T-helper 1 cell treated with Interleukin-12 subunit alpha and Interleukin-12 subunit beta and Interleukin-4 antibody, amounts not matched to agents 30 μg/mL and 1 μg/mL, for 36 hours (primary cell): ENCODE measurements at regions not wholly inside any gene's neighbourhood (a gene's known extent, or its start where the extent isn't known, plus 50 kb on each side); places are given as distances from the start of the nearest gene placed in this dataset.
"Not testable (repeated sequence)": the region's sequence is repeated elsewhere in the genome, so short reads cannot be mapped to it uniquely, and the experiment has no call there.

ENCODE experiments used
- H3K27ac Mint-ChIP-seq: one replicate; pipeline ENCODE4 v1.8.0; 2021; ENCODE audit warnings: mild to moderate bottlenecking, mixed read lengths
- H3K27me3 Mint-ChIP-seq: one replicate; pipeline ENCODE4 v1.8.0; 2021; ENCODE audit warnings: low read depth, mixed read lengths
- H3K36me3 Mint-ChIP-seq: one replicate; pipeline ENCODE4 v1.8.0; 2021; ENCODE audit warnings: low read depth, mixed read lengths
- H3K4me1 Mint-ChIP-seq: one replicate; pipeline ENCODE4 v1.8.0; 2021; ENCODE audit warnings: low read depth, mixed read lengths
- H3K4me3 Mint-ChIP-seq: one replicate; pipeline ENCODE4 v1.8.0; 2021; ENCODE audit warnings: mild to moderate bottlenecking, moderate library complexity, mixed read lengths
- H3K9me3 Mint-ChIP-seq: one replicate; pipeline ENCODE4 v1.8.0; 2021; ENCODE audit warnings: mixed read lengths

DNA sequence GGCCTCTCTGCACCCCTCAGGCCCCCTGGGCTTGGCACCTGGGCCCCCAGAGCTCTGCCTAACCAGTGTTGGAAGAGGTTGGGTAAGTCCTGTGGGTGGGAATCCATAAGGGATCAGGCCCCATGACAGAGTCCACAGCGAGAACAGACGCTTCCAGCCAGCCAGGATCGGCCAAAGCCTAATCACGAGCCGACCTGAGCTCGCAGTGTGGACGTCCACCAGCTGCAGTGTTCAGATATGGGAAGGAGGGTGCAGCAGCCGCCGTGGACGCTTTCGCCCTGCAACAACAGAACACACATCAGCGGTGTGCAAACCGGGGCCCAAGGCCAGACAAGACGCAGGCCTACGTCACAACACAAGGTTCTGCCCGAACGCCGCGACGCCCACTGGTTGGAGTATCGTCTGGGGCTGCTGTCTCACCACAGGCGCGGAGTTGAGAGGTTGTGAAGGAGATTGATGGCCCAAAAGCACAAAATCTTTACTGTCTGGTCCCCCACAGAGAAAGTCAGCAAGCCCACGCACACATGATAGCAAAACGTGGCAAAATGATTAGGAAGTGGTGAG lies 102.1 kb downstream of the FOXL3 start:
- H3K9me3 Mint-ChIP-seq: peaks cover 25% of the 10 kb centered on the region
- H3K4me3 Mint-ChIP-seq: no peak overlapping the region
- no peaks in the 10 kb centered on the region for H3K4me1 Mint-ChIP-seq
- H3K27me3 Mint-ChIP-seq: no peaks in the 10 kb centered on the region
- H3K36me3 Mint-ChIP-seq: no peaks in the 10 kb centered on the region
- no peak overlapping the region for H3K27ac Mint-ChIP-seq

DNA sequence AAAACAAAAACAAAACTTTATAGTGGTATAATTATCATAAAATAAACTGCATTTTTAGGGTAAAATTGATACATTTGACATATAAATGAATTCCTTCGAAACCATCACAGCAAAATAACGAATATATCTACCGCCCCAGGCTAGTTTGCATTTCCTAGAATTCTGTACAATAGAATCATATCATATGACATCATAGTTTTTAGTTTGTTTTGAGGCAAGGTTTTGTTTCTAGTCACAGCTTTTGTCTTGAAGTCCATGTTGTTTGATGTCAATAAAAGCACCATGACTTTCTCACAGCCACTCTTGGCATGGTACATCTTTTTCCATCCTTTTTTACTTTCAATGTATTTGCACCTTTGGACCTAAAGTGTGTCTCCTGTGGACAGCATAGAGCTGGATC lies 102.9 kb downstream of the FOXL3 start:
- no peak overlapping the region for H3K4me3 Mint-ChIP-seq
- no peaks in the 10 kb centered on the region for H3K27me3 Mint-ChIP-seq
- H3K4me1 Mint-ChIP-seq: no peaks in the 10 kb centered on the region
- no peaks in the 10 kb centered on the region for H3K36me3 Mint-ChIP-seq
- peaks cover 31% of the 10 kb centered on the region for H3K9me3 Mint-ChIP-seq
- no peak overlapping the region for H3K27ac Mint-ChIP-seq

DNA sequence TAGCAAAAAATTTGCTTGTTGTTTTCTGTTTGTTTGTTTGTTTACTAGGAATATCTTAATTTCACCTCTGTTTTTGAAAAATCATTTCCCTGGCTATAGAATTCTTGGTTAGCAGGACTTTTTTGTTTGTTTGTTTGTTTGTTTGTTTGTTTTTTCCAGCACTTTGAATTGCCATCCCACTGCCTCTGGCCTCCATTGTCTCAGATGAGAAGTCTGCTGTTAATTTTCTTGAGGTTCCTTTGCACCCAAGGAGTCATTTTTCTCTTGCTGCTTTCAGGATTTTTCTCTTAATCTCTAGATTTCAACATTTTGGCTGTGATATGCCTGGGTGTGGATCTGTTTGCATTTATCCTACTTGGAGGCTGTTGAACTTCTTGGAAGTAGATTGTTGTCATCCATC lies 105.7 kb downstream of the FOXL3 start:
- Mint-ChIP-seq H3K4me1 (no peaks in the 10 kb centered on the region), H3K27ac (no peak overlapping the region), H3K27me3 (peaks cover 4% of the 10 kb centered on the region), H3K4me3 (no peak overlapping the region), H3K9me3 (peaks cover 52% of the 10 kb centered on the region), H3K36me3 (no peaks in the 10 kb centered on the region)

DNA sequence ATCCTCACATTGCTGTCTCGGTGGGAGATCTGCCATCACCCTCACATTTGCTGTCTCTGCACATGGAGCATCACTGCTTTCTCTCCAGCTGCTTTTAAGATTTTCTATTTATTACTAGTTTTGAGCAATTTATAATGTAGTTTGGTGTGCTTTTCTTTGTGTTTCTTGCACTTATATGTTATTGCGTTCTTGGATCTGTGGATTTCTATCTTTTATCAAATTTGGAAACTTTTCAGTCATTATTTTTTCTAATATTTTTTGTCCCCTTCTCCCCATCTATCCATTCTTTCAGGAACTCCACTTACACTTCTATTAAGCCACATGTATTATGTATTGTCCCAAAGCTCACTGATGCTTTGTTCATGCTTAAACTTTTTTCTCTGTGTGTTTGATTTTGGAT lies 108.9 kb downstream of the FOXL3 start:
- Mint-ChIP-seq H3K36me3 (no peaks in the 10 kb centered on the region), H3K27me3 (peaks cover 4% of the 10 kb centered on the region), H3K9me3 (peaks cover 49% of the 10 kb centered on the region), H3K27ac (no peak overlapping the region), H3K4me1 (no peaks in the 10 kb centered on the region), H3K4me3 (no peak overlapping the region)

DNA sequence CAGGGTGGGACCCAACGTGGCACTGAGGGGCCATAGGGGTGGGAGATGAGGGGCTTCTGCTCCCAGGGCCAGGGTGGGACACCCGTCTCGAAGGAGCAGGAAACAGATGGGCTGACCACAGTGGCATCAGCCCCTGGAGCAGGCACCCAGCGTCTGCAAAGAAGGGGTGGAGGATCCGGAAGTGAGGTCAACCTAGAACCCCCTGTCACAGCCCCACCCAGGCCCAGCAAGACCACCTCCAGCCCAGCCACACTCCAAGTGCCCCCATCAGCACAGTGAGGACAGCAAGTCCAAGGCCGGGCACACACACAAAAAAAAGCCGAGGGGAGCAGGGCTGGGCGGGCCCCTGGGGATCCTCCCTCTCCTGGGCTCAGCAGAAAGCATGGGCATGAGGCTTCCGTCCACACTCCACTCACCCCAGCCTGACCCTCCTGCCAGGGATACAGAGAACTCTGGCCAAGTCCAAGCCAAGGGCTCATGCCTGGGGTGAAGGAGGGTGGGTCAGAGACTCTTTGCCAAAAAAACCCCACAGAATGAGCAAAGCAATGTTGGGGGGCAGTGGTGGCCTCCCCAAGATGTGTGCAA lies 111.0 kb downstream of the FOXL3 start:
- H3K36me3 Mint-ChIP-seq: no peaks in the 10 kb centered on the region
- no peak overlapping the region for H3K4me3 Mint-ChIP-seq
- no peak overlapping the region for H3K27ac Mint-ChIP-seq
- no peaks in the 10 kb centered on the region for H3K4me1 Mint-ChIP-seq
- H3K9me3 Mint-ChIP-seq: peaks cover 36% of the 10 kb centered on the region
- H3K27me3 Mint-ChIP-seq: peaks cover 4% of the 10 kb centered on the region

DNA sequence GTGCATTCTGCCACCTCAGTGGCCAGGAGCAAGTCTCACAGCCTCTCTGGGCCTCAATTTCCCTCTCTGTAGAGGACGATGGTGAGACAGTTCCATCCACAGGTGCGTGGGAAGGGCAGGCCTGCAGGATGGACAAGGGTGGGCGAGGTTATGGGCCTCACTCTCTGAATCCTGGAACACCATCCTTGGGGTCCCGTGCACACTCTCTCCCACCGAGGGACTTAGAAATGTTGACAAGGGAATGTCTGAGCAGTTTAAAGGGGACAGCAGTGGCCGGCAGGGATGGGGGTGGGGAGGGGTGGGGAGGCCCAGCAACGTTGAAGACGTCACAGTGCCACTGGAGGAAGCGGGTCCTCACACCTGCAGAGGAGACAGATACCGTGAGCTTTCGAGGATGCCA lies 111.5 kb downstream of the FOXL3 start:
- H3K4me3 Mint-ChIP-seq: no peak overlapping the region
- no peaks in the 10 kb centered on the region for H3K4me1 Mint-ChIP-seq
- H3K27me3 Mint-ChIP-seq: peaks cover 4% of the 10 kb centered on the region
- no peak overlapping the region for H3K27ac Mint-ChIP-seq
- H3K36me3 Mint-ChIP-seq: no peaks in the 10 kb centered on the region
- H3K9me3 Mint-ChIP-seq: peaks cover 31% of the 10 kb centered on the region

DNA sequence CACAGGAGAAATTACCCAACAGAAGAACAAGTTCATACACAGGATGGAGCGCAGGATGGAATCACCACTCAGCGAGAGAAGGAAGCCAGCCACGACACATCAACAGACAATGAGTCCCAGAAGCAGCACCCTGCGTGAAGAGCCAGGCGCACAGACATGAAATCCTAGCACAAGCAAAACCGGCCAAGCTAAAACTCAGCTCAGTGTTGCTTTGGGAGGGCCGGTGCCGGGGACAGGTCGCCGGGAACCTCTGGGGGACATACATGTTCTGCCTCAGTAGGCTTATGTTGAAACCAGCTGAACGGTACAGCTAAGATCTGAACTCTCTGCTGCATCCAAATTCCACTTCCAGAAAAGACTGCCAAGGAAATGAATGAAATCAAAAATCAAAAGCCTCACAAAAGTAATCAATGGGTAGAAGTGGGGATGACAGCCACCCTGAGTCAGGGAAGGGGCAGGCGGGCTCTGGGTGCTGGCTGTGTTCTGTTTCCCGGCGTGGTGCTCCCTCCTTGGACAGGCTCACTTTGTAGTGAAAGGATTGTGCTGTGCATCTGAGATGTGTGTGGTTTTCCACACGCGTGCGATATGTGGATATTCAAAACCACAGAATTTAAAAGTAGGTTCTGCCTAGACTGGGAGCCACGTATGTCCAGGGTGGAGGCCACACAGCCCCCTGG lies 114.7 kb downstream of the PDGFA start:
- Mint-ChIP-seq H3K27ac (no peak overlapping the region), H3K4me3 (no peak overlapping the region), H3K9me3 (peaks cover under 1% of the 10 kb centered on the region), H3K27me3 (no peaks in the 10 kb centered on the region), H3K4me1 (no peaks in the 10 kb centered on the region), H3K36me3 (no peaks in the 10 kb centered on the region)

DNA sequence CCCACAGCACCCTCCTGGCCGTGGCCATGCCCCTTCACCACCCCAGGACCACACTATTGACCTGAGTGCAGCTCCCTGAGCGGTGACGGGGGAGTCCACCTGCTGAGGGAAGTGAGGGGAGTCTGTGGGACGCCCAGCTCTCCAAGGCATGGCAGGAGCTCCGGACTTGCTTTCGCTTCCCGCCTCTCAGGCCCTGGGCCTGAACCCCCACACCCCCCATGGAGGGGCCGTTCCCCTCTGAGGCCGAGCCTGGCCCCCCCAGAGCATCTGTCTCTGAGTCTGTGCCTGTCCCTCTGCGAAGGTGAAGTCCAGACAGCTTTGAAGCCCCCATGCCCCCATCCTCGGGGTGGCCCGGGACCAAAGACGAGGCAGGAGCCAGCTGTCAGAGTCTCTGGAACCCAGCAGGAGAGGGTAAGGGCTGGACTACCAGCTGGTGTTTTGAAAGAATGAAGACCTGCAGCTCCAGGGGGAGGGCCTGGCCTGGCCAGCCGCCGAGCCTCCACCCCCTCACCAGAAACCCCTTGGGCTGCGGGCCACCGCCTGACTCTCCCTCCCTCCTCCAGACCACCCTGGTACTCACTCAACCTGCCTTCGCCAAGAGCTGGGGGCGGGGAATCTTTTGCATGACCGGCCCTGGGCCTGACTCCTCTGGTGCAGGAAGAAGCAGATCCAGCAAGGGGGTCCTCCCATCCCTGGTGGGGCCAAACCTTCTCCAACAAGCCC lies 114.0 kb downstream of the PDGFA start:
- no peaks in the 10 kb centered on the region for H3K9me3 Mint-ChIP-seq
- no peak overlapping the region for H3K4me3 Mint-ChIP-seq
- H3K27me3 Mint-ChIP-seq: no peaks in the 10 kb centered on the region

DNA sequence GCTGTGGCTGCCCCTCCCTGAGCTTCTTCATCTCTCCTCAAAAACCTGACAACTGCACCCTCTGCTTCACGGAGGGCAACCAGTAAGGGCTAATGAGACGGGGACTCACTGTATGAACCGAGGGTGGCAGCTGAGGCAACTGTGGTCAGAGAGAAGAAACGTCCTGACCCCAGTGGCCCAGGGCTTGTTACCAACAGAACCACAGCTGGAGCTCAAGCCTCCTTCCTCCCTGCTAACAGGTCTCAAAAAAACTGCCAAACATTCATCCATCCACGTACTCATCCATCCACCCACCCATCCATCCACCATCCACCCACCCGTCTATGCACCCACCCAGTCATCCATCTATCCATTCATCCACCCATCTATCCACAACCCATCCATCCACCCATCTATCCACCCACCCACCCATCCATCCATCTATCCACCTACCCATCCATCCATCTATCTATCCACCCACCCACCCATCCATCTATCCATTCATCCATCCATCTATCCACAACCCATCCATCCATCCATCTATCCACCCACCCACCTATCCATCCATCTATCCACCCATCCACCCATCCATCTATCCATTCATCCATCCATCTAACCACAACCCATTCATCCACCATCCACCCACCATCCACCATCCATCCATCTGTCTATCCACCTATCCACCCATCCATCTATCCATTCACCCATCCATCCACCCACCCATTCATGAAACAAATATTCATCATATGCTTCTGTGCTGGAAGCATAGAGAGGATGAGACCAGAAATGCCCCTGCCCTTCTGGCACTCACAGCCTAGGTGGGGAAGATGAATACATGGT lies 111.7 kb downstream of the PDGFA start:
- H3K9me3 Mint-ChIP-seq: no peaks in the 10 kb centered on the region
- H3K27ac Mint-ChIP-seq: no peak overlapping the region
- no peak overlapping the region for H3K4me3 Mint-ChIP-seq
- H3K4me1 Mint-ChIP-seq: no peaks in the 10 kb centered on the region
- no peaks in the 10 kb centered on the region for H3K36me3 Mint-ChIP-seq
- H3K27me3 Mint-ChIP-seq: no peaks in the 10 kb centered on the region

More for the DNA sequence above, 114.0 kb downstream of the PDGFA start:
- Mint-ChIP-seq H3K4me1 (no peaks in the 10 kb centered on the region), H3K36me3 (no peaks in the 10 kb centered on the region), H3K27ac (no peak overlapping the region)

DNA sequence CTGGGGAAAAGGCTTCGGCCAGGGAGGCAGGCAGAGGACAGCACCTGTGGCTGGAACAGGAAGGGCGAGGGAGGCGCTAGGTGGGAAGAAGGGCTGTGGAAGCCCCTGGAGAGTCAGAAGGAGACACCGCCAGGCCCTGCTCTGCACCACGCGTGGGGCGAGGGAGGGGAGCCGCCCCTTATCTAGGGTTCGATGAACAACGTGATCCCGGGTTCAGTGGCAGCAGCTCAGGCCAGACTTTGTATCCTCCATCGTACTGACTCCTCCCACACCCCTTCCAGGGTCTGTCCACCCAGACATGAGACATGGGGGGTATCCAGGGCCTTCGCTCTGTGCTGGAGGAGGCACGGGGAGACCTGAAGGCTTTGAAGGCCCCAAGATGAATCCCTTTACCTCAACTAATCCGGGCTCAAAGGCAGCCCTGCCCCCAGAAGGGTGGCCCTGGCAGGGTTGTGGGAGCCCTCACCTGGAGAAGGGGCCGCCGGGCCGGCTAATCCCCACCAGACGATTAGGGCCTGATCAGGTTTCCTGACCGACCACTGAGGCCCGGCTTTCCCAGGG lies 110.8 kb downstream of the PDGFA start:
- no peak overlapping the region for H3K4me3 Mint-ChIP-seq
- H3K4me1 Mint-ChIP-seq: no peaks in the 10 kb centered on the region
- H3K27me3 Mint-ChIP-seq: no peaks in the 10 kb centered on the region
- no peaks in the 10 kb centered on the region for H3K9me3 Mint-ChIP-seq
- no peak overlapping the region for H3K27ac Mint-ChIP-seq
- no peaks in the 10 kb centered on the region for H3K36me3 Mint-ChIP-seq

DNA sequence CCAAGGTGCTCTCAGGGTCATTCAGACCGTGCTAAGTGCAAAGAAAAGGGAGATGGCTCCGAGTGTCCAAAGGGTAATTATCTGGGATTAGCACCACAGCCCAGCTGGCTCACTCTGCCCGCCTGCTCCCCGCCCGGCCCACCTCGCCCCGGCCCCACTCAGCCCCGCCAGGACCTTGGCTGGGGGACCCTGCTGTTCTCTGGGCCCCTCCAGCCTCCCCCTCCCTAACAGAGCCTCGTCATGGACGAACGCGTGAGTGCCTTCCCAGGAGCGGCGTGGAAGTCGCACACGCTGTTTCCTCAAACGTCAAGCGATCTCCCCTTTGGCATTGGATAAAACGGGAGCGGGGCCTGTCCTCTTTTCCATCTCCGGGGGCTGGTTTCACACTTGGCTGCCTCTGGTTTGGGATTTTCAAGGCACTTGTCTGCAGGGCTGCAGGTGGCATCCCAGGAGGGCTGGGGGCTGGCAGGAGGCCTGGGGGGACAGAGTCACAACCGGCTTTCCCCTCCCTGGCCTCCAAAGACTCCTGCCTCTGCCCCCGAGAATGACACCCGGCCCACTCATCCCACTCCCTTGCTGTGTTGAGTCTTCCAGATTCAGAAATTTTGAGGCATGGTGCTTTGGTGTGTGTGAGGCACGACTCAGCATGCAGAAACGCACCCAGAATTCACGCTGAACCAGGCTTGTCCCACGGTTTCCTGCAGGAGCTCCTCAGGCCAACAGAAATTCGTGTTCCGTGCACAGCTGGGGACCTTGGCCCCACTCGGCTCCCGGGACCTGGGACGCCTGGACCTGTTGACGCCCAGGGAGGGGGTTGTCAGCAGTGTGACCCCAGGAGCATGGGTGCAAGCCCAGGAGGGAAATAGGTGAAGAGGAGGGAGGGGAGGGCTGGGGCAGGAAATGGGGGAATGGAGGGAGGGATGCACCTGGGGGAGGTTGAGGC lies 110.0 kb downstream of the PDGFA start:
- no peak overlapping the region for H3K4me3 Mint-ChIP-seq
- no peaks in the 10 kb centered on the region for H3K36me3 Mint-ChIP-seq
- no peaks in the 10 kb centered on the region for H3K27me3 Mint-ChIP-seq
- H3K4me1 Mint-ChIP-seq: no peaks in the 10 kb centered on the region
- no peak overlapping the region for H3K27ac Mint-ChIP-seq
- no peaks in the 10 kb centered on the region for H3K9me3 Mint-ChIP-seq

DNA sequence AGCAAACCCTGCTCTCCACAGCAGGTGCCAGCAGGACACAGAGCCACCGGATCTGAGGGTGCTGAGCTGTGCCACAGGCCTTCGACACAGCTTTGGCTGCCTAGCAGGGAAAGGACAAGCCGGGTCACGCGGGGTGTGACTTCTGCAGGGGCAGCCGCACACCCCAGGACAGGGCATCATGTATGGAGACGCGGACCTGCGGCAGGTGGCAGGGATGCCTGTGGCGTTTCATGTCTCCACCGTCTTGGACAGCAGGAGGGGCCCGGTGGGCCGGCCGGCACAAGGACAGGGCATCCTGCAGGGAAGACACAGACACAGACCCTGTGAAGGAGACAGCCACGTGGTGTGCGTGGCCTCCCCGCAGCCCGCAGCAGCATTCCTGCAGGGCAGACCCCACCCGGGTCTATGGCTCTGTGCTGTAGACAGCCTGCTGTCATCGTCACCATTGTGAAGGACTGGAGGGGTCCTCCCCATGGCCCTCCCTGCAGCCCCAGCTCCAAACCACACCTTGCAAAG lies 109.2 kb downstream of the PDGFA start:
- H3K27me3 Mint-ChIP-seq: no peaks in the 10 kb centered on the region
- no peak overlapping the region for H3K27ac Mint-ChIP-seq
- no peaks in the 10 kb centered on the region for H3K9me3 Mint-ChIP-seq
- H3K4me3 Mint-ChIP-seq: no peak overlapping the region
- H3K36me3 Mint-ChIP-seq: no peaks in the 10 kb centered on the region
- H3K4me1 Mint-ChIP-seq: no peaks in the 10 kb centered on the region

DNA sequence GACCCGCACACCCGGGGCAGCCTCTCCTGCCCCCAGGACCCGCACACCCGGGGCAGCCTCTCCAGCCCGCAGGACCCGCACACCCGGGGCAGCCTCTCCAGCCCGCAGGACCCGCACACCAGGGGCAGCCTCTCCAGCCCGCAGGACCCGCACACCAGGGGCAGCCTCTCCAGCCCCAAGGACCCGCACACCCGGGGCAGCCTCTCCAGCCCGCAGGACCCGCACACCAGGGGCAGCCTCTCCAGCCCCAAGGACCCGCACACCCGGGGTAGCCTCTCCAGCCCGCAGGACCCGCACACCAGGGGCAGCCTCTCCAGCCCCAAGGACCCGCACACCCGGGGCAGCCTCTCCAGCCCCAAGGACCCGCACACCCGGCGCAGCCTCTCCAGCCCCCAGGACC lies 108.5 kb downstream of the PDGFA start:
- not testable (repeated sequence) for H3K36me3 Mint-ChIP-seq, H3K27ac Mint-ChIP-seq, H3K27me3 Mint-ChIP-seq

More for the DNA sequence above, 108.5 kb downstream of the PDGFA start:
- not testable (repeated sequence) for H3K4me3 Mint-ChIP-seq, H3K4me1 Mint-ChIP-seq, H3K9me3 Mint-ChIP-seq
